GM20431 (cell line): ENCODE measurements at regions not wholly inside any gene's neighbourhood (a gene's known extent, or its start where the extent isn't known, plus 50 kb on each side); places are given as distances from the start of the nearest gene placed in this dataset.
"Not testable (repeated sequence)": the region's sequence is repeated elsewhere in the genome, so short reads cannot be mapped to it uniquely, and the experiment has no call there.

Source experiments
- in situ Hi-C: fragments of 300-500 bp; cut with MseI, MboI; formaldehyde crosslinking; loops from one replicate; pipeline ENCODE4 v1.15.0; 2020; ENCODE audit warnings: low sequenced_read_pairs; ENCODE audit not compliant: unreplicated experiment

DNA sequence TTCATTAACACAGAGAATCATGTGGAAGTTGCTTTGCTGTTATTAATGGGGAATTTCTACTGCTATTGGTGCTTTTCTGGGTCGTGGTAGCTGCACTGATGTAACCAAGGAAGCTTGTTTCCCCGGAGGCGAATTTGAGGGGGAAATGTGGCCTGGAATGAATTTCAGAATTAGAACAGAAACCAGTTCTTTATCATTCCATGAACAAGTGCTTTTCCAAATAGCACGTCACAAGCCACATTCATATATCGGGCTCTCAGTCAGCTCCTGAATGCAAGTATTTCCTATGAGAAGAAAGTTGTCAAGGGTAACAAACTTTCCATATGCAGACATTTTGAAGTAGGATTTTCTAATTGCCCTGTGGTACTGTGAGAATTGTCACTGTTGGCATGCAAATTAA, 1353.2 kb downstream of the AACS start:
- in situ Hi-C loops: no loop called here

GRCh38 chr12:126419131-126419530, 1353.9 kb downstream of the AACS start:
- in situ Hi-C loops: no loop called here

- in situ Hi-C loops: no loop called here
These were observed 1359.5 kb downstream of the AACS start for GRCh38 chr12:126424696-126425095.

GRCh38 chr12:126425264-126425663, 1360.0 kb downstream of the AACS start:
- in situ Hi-C loops: no loop called here

DNA sequence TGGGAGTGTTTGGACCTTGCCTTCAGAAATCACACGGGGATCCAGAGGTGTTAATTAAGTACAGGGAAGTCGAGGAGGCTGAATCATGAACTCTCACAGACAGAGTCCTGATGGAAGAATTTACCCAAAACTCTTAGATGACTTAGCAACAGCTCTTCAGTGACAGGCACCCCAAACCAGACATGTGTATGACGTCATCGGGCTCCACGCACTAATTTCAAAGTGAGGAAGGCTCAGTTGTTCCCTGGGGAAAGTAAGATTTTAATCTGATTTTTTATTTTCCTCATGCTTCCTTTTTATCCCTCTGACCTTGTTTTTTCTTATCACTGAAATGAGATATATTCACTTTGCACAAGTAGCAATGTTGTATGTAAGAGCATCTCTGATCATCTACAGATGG, 1363.5 kb downstream of the AACS start:
- in situ Hi-C loops: no loop called here

- in situ Hi-C loops: no loop called here
These were observed 1365.7 kb downstream of the AACS start for GRCh38 chr12:126430921-126431320.

DNA sequence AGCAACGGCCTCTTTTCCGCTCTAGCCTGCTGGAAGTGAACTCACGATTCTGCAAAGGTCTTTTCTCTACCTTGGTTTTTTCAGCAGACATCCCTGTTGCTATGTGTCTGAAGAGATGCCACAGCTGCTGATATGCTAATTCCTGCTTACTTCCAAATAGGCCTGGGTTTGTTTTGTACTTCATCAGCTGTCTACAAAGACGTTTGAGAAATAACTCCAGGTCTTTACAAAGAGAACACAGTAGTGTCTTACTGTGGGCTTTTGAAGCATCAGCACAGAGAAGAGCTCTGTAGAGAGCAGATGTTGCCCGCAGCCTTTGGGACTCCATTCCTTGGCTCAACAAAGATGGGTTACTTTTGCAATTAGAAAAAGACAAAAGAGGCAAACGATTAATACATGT, 1366.5 kb downstream of the AACS start:
- in situ Hi-C loops: no loop called here

- in situ Hi-C loops: no loop called here
These were observed 1367.5 kb downstream of the AACS start for GRCh38 chr12:126432780-126433179.

GRCh38 chr12:126434412-126434985, 1369.3 kb downstream of the AACS start:
- in situ Hi-C loops: no loop called here

GRCh38 chr12:126436041-126436440, 1370.8 kb downstream of the AACS start:
- in situ Hi-C loops: no loop called here

GRCh38 chr12:126437934-126438333, 1372.7 kb downstream of the AACS start:
- in situ Hi-C loops: no loop called here

- in situ Hi-C loops: no loop called here
These were observed 1378.7 kb downstream of the AACS start for GRCh38 chr12:126443977-126444376.

- in situ Hi-C loops: no loop called here
These were observed 1382.1 kb downstream of the AACS start for GRCh38 chr12:126447346-126447745.

DNA sequence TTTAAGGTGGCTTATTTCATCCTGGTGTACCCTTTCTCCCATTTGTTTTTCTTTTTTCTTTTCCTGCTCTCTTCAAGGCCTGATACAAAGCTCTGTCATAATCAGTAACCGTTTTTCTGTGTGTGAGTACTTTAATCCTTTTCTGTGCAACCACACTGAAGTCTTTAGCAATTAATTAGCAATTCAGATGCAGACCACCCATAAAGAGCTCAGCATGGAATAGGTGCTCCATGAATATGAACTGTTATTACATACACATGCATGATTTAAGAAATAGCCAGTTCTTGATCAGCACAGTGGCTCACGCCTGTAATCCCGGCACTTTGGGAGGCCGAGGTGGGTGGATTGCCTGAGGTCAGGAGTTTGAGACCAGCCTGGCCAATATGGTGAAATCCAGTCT, 1386.6 kb downstream of the AACS start:
- in situ Hi-C loops: no loop called here

DNA sequence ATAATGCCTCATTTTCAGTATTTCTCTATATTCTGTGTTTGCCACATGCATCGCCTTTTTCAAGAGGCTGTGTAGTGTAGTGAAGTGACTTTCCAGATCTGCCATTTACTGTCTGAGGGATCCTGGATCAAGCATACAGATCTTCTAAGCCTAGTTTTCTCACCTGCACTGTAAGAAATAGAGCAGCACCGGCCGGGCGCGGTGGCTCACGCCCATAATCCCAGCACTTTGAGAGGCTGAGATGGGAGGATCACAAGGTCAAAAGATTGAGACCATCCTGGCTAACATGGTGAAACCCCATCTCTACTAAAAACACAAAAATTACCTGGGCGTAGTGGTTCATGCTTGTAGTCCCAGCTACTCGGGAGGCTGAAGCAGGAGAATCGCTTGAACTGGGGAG, 1387.5 kb downstream of the AACS start:
- in situ Hi-C loops: not testable (repeated sequence)

DNA sequence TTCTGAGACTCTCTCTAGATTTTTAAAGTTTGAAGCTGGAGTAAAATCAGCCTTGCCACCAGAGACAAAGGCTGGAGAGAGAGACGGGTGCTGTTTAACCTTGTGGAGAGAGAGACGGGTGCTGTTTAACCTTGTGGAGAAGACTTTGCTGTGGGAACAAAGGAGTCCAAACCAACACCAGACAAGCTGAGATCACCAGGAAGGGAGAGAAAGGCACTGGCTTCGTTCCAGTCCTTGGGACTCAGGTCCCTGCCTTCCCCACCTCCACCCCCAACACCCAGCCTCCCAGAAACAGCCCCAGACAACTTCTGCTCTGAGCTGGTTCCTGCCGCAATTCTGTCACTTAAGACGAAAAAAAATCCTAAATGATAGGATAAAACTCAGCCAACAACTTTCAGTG, 1389.3 kb downstream of the AACS start:
- in situ Hi-C loops: no loop called here

DNA sequence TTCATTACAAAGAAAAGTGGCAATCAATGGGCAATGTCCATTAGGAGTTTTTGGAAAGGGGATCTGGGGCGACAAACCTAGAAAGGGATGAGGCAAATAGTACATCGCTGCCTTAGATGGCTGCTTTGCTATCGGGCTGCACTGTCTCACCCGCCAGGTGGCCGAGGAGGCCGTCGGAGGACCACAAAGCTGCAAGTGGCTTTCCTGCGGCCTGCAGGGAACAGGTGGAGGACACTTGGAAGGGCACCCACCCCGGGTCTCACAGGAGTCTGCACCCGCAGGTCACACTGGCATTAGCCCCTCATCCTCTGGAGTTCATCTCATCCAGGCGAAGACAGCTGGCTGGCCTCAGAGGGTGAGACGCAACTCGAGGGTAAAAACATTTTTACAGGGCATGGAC, 1392.5 kb downstream of the AACS start:
- in situ Hi-C loops: no loop called here

- in situ Hi-C loops: no loop called here
These were observed 1398.9 kb downstream of the AACS start for GRCh38 chr12:126464153-126464552.

- in situ Hi-C loops: no loop called here
These were observed 1404.0 kb downstream of the AACS start for GRCh38 chr12:126469211-126469610.

DNA sequence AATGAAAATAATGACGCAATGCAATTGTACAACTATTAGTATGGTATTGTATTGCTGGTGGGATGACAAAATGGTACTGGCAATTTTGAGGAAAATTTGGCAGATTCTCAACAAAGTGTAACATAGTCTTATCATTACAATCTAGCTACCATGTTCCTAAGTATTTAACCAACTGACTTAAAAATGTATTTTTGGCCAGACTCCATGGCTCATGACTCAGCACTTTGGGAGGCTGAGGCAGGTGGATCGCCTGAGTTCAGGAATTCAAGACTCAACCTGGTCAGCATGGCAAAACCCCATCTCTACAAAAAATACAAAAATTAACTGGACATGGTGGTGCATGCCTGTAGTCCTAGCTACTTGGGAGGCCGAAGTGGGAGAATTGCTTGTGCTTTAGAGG, 1409.5 kb downstream of the AACS start:
- in situ Hi-C loops: no loop called here

DNA sequence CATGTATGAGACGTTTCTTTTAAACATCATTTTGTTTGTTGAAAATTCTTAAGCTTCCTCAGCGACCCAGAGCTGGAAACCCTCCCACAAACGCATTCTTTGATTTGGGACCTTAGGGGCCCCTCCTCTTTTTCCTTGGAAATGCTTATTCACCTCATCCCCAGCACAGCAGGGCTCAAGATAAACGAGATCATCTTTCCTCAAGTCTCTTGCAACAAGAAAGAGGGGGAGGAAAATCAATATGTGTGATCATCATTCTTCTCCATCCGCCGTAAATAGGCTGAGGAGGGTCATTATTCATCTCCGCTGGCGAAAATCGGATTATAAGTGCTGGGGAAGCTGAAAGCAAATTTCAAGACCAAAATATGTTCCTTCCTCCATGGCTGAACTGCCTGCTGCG, 1415.2 kb downstream of the AACS start:
- in situ Hi-C loops: no loop called here

DNA sequence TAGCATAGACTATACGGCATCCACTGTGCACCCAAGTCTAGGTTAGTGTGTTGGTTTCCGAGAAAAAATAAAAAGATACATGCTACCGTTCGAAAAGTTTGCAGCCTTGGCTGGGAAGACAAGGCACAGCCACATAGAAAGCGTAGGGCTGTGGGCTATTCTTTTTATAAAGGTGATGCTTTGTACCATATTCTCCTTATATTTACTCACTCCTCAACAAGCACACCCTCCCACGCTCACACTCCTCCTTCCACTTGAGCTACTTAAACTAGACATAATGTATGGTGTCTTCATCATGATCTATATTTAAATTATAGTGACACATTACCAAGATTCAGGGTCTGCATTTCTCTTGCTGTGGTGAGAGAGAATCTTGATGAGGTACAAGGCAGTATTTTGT, 1416.5 kb downstream of the AACS start:
- in situ Hi-C loops: no loop called here
